GM12892 (cell line): ENCODE measurements at regions not wholly inside any gene's neighbourhood (a gene's known extent, or its start where the extent isn't known, plus 50 kb on each side); places are given as distances from the start of the nearest gene placed in this dataset.

Experiments used
- DNase-seq: peaks from one replicate; pipeline ENCODE4 v3.0.0; 2011; ENCODE audit not compliant: insufficient read length
- FAIRE-seq: peaks from 2 replicates; lab custom pipeline; 2011; peaks lifted over from hg19 to GRCh38; lab: Jason Lieb, UNC
- POLR2A ChIP-seq: IDR thresholded peaks from 2 replicates; pipeline ENCODE4 v1.6.1; 2011; ENCODE audit warnings: low read depth, low read length, control low read depth
- POLR2AphosphoS5 ChIP-seq: IDR thresholded peaks from 2 replicates; pipeline ENCODE4 v1.6.1; 2011; ENCODE audit warnings: low read depth, low read length, control low read depth
- TAF1 ChIP-seq: IDR thresholded peaks from 2 replicates; pipeline ENCODE4 v1.6.1; 2011; ENCODE audit warnings: low read depth, mild to moderate bottlenecking, control low read depth, low read length, borderline replicate concordance

DNA sequence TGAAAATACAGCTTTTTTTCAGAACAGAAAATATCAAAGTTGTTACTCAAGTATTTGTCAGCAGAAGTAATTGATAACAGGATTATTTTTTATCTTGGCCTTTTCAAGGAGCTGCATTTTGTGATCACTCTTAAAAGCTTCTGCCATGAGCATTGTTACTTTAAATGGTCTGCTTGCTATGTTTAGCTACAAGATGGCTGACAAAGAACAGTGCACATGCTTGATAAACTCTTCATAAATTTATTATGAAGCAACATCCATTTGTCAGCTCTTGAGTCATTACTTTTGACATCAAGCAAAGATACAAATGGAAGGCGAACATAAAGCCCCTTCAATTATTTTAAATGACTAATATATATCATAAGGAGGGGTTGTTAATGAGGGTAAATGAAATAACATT lies 205.4 kb upstream of the RPS6KA3 start:
- TF ChIP-seq TAF1 (no peak), POLR2AphosphoS5 (no peak), POLR2A (no peak)
- DNase-seq (no peak), FAIRE-seq (no peak)

DNA sequence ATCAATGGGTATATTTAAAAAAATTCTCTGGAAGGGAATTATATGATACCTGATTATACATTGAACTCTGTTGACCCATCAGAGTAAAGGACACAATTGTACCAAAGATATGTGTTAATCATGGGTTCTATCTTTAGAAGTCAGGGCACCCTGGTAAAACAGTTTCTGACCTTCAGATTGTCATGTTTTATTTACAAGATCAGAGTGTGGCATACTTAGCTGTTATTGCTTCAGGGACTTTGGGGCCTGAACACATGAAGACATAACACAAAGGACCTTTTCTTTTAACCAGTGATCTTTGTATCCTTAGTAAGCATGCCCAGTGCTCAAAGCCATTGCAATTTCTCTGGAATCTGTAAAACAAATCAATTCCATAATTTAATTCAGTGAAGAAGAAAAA lies 204.8 kb upstream of the RPS6KA3 start:
- DNase-seq (no peak), FAIRE-seq (no peak)
- no peak for TF ChIP-seq POLR2A
- no peak for TF ChIP-seq TAF1
- no peak for TF ChIP-seq POLR2AphosphoS5

DNA sequence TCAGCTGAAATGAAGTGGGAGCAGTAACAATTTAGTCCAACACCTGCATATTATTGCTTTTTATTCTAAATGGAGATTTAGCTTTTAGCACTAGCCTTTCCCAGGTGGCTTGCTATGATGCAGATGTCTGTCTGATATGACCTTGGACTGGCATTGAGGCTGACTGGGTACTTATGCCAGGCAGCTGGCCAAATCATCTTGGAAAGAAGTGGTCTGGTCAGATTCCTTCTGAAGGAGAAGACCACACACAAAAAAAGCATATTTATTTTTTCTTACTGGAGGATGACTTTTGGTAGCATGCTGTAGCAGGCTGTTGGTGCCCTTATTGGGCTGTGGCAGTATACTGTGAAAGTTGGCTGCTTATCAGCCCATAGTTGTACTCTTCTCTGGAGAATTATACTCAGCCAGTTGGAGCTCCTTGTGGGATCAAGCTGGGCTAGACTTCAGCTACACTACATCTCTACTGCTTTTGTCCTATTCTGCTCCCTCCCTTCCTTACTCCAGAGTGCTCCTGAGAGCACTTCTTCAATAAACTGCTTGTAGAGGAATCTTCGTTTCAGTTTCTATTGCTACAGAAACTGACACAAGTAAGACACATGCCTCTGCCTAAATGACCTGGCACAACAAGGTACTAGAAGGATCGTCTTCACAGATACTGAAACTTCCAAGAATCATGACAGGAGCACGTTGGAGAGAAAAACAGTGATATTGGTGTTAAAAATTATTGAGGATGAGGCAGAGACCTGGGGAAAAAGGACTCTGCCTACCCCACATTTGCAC lies 196.8 kb upstream of the RPS6KA3 start:
- FAIRE-seq, result no peak
- TF ChIP-seq POLR2AphosphoS5 (no peak), POLR2A (no peak), TAF1 (no peak)
- no peak for DNase-seq

DNA sequence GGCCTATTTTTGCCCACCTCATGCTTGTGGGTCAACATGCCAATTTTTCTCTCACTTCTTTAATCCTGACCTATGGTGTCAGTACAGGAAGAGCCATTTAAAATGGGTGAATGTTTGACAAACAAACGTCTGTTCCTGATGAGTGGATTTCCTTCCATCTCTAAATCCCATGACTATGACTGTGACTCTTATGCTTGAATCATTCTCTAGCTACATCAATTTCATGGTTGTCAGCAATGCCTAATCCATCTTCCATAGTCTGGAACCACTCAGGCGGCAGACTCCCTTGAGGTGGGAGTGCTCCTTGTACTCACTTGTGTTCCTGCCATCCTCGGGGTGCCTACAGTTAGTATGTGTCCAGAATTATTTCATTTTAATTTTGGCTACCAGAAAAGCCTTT lies 194.9 kb upstream of the RPS6KA3 start:
- no peak for DNase-seq
- FAIRE-seq, result no peak
- TF ChIP-seq POLR2A (no peak), POLR2AphosphoS5 (no peak)

DNA sequence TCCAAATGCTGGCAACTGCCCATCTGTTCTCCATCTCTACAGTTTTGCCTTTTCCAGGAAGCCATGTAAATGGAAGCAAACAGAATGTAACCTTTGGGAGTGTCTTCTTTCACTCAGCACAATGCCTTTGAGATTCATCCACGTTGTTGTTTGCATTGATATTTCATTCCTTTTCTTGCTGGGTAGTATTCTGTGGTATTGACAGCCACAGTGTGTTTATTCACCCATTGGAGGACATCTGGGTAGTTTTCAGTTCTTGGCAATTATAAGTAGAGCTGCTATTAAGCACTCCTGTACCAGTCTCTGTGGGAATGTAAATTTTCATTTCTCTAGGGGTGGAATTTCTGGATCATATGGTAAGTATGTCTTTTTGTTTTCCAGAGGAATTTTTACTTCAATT lies 194.3 kb upstream of the RPS6KA3 start:
- no peak for FAIRE-seq
- TF ChIP-seq TAF1 (no peak), POLR2AphosphoS5 (no peak), POLR2A (no peak)
- DNase-seq, result no peak

DNA sequence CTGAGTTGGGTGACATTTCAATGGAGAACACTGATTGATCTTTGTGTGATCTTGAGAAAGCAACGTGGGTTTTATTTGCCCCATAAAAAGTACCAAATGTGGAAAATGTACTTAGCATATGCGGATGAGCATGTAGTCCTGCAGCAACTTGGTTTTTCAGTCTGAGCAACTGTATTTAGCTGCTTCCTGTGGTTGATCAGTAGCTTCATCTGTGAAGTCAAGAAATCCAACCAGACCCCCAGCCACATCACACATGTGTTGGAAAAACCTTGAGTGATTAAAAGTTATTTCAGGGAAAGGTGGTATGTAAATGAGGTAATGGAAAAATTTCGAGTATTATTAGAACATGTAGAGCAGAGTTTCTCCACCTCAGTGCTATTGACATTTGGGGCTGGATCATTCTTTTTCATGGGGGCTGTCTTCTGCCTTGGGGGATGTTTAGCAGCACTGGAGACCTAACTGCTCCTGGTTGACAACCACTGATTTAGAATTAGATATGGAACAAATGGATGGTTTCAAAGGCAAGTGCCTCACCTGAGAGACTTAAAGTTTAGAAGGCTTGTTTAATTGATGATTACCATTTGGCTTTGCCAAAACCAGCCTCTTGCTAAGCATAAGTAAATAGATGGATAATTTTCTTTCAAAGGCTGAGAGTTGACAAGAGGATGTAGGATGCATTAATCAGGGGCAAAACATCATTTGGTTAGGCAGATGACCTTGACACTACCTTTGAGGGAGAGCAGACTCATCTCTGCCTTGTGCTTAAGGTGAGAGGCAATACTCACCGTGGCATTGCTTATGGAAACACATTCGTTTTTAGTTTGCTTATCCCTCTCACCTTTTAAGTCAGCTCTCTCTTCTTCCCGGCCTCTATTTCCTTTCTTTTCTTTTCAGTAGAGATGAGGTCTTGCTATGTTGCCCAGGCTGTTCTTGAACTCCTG lies 193.0 kb upstream of the RPS6KA3 start:
- TF ChIP-seq TAF1, result no peak
- FAIRE-seq (peak; percentile 9), DNase-seq (no peak)

DNA sequence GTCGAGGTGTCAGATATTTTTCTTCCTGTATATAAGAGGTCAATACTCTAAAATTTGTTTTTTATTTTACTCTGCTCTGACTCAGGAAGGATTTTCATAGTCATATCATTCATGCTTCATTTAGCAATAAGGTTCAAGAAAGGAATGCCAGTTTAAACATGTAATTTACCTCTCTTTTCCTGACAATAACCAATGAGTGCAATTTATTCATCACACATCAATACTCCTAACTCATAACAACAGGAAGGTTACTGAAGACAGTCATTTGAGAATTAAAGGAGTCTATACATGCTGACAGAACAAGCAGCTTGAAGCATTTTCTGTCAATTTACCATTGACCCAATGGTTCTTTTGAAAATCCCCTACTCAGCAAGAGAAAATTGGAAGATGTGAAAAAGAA lies 190.3 kb upstream of the RPS6KA3 start:
- TF ChIP-seq TAF1 (no peak), POLR2A (no peak), POLR2AphosphoS5 (no peak)
- no peak for FAIRE-seq
- DNase-seq, result no peak

DNA sequence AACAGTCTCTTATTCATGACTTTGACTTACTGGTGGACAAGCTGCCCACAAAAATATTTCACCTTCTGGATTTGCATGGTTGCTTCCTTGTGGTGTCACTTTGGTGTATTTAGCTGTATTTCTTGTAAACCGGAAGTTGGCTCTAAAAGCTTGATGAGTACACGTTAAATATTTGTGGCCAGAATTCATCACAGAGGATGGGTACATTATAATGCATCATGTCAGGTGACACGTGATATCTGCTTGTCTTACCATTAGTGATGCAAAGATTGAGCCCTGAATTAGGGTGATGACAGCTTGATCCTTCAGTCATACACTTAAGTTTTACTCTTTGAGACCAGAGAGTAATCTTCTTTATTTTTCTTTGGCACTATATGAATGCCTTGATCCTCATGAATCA lies 188.3 kb upstream of the RPS6KA3 start:
- DNase-seq (no peak), FAIRE-seq (peak; percentile 56)
- TF ChIP-seq TAF1, result no peak
- no peak for TF ChIP-seq POLR2AphosphoS5

DNA sequence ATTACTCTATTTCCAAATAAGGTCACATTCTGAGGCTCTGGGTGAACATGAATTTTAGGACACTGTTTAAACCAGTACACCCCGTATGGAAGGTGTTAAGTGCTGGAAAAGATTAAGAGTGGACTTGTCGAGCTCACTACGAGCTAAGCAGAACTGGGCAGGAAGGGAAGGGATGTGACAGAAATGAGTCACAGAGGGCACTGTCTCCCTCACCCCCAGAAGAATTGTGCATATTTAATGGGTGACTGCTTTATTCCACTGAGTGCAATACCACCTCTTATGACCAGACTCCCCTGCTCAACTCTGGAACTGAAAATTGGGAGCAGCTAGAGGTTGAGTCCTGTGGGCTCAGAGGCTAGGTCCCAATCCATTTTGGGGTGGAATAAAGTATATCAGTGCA lies 187.4 kb upstream of the RPS6KA3 start:
- FAIRE-seq (no peak), DNase-seq (no peak)
- TF ChIP-seq TAF1, result no peak
- TF ChIP-seq POLR2A, result no peak
- TF ChIP-seq POLR2AphosphoS5, result no peak

DNA sequence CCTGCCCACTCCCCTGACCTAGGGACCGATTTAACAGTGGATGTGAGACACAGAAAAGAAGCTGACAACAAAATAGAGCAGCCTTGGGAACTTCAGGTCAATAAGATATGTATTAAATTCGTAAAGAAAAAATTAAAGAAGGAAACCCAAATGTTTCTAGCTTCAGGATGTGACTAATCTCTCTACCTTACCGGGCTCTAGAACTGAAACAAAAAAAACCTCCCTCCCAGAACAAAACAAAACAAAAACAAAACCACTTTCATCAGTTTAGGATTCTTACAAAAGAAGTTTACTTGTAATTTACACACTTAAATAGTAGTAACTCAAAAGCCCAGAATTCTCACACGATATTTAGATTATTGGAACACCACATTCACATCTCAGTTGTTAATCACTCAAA lies 185.8 kb upstream of the RPS6KA3 start:
- peak; percentile 54 for FAIRE-seq
- no peak for TF ChIP-seq POLR2A
- TF ChIP-seq TAF1, result no peak
- TF ChIP-seq POLR2AphosphoS5, result no peak

DNA sequence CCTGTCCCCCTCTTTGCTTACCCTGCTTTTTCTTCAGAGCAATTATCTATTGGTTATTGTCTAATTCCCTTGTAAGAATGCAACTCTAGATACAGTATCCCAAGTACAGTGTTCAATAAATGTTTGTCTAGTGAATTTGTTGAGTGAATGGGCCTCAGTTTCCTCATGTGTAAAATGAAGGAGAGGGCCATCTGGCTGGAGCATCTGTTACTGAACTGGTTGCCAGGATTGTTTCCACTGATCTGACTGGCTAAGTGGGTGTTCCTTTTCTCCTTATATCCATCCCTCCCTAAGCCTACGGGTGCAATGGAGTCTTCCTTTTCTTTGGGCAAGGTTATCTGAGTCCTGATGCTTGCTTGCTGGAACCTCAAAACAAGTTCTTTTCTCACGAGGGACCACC lies 185.2 kb upstream of the RPS6KA3 start:
- TF ChIP-seq POLR2AphosphoS5, result no peak
- no peak for TF ChIP-seq TAF1
- TF ChIP-seq POLR2A, result no peak
- no peak for DNase-seq
- FAIRE-seq, result no peak

More for the DNA sequence above, 185.8 kb upstream of the RPS6KA3 start:
- DNase-seq, result no peak

DNA sequence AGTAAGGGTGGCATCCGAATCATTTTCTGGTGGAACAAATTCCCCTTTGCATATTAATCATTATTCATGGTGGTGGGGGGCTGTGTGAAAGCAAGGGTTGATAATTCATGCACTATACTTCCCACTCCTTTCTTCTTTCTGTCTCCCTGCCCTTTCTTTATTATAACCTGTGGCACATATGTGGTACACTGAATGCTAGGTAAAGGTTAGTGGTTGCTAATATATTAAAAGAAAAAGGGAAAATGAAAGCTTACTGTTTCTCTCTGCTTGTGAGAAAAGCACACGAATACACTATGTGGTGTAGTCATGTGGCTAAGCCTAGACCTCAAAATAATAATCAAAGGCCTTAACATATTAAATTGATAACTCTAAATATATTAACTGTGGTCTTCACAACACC lies 178.4 kb upstream of the RPS6KA3 start:
- DNase-seq, result no peak

More for the DNA sequence above, 178.4 kb upstream of the RPS6KA3 start:
- TF ChIP-seq POLR2AphosphoS5, result no peak
- TF ChIP-seq TAF1, result no peak
- no peak for TF ChIP-seq POLR2A
- no peak for FAIRE-seq
